ENCODE measurements at regions not wholly inside any gene's neighbourhood (a gene's known extent, or its start where the extent isn't known, plus 50 kb on each side); places are given as distances from the start of the nearest gene placed in this dataset.
"Not testable (repeated sequence)": the region's sequence is repeated elsewhere in the genome, so short reads cannot be mapped to it uniquely, and the experiment has no call there.

DNA sequence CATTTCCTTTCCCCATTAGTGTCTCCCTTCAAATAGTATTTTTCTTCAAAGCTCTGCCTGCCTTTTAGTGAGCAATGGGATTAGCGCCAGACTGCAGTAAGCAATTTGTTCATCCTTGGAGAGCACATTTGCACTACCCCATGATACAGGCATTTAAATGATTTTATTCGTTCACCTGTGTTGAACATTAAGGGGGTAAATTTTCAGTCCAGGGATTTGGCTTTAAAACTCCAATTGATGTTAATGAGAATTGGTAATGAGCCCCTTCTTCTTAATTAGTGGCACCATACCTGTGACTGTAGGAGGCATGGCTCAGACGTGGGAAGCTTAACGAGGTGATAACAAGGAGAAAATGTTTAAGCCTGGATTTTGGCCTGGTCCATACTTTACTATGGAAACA lies 161.4 kb upstream of the NANOGP8 start:
- DNase-seq (ENCODE audit: low spot score) = no peak
- intact Hi-C loops (cut with DNase I) = no loop called here
- TF ChIP-seq POLR2AphosphoS5 (IDR thresholded peaks at IDR 0.05) = no peak
- TF ChIP-seq, protein P1, sequence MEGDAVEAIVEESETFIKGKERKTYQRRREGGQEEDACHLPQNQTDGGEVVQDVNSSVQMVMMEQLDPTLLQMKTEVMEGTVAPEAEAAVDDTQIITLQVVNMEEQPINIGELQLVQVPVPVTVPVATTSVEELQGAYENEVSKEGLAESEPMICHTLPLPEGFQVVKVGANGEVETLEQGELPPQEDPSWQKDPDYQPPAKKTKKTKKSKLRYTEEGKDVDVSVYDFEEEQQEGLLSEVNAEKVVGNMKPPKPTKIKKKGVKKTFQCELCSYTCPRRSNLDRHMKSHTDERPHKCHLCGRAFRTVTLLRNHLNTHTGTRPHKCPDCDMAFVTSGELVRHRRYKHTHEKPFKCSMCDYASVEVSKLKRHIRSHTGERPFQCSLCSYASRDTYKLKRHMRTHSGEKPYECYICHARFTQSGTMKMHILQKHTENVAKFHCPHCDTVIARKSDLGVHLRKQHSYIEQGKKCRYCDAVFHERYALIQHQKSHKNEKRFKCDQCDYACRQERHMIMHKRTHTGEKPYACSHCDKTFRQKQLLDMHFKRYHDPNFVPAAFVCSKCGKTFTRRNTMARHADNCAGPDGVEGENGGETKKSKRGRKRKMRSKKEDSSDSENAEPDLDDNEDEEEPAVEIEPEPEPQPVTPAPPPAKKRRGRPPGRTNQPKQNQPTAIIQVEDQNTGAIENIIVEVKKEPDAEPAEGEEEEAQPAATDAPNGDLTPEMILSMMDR (IDR thresholded peaks at IDR 0.05) = no peak
- no peak for TF ChIP-seq POLR2A (IDR thresholded peaks at IDR 0.05)
- Histone ChIP-seq H3K9me3 (no peaks in the 10 kb centered on the region), H3K4me1 (replicated peaks) (no peaks in the 10 kb centered on the region), H3K27ac (no peak overlapping the region), H3K36me3 (no peaks in the 10 kb centered on the region), H3K4me3 (no peak overlapping the region), H3K27me3 (replicated peaks; ENCODE audit: insufficient read depth) (no peaks in the 10 kb centered on the region)
- WGBS = 87% methylated on average over 4 of the region's 4 CpGs

DNA sequence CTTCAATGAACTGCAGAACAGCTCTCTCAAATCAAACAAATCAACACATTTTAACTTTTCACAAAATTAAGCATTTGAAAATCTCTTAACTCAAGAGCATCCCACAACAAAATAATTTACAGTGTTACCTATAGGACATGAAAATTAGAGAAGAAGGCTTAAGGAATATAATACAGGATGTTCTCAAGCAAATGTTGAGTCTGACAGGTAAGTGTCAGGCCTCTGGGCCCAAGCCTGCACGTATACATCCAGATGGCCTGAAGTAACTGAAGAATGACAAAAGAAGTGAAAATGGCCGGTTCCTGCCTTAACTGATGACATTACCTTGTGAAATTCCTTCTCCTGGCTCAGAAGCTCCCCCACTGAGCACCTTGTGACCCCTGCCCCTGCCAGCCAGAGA lies 160.6 kb upstream of the NANOGP8 start:
- H3K36me3 ChIP-seq; H3K27ac ChIP-seq; H3K4me1 ChIP-seq (replicated peaks); H3K4me3 ChIP-seq; H3K9me3 ChIP-seq; DNase-seq (ENCODE audit: low spot score); H3K27me3 ChIP-seq (replicated peaks; ENCODE audit: insufficient read depth); intact Hi-C loops (cut with DNase I): not testable (repeated sequence)
- WGBS = 81% methylated on average over 2 of the region's 2 CpGs

DNA sequence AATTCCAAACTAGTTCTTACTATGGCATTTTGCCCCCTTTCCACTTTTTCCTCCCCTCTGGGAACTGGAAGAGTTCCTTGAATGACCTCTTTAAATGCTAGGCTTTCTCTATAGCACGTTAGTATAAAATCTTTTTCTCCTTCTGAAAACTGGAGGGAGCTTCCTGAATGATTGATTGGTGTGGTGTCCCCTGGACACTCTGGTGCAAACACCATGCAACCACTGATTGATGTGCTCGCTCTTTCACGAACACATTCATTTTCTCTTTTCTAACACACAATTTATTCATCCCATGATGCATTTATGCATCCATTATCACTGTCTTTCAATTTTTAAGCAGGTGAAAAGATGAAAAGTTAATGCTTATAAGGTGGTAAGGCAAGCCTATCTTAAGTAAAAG lies 159.1 kb upstream of the NANOGP8 start:
- intact Hi-C loops (cut with DNase I) = no loop called here
- 94% methylated on average over 3 of the region's 3 CpGs for WGBS
- Histone ChIP-seq H3K27me3 (replicated peaks; ENCODE audit: insufficient read depth) (no peaks in the 10 kb centered on the region), H3K9me3 (no peaks in the 10 kb centered on the region), H3K4me3 (no peak overlapping the region), H3K36me3 (no peaks in the 10 kb centered on the region), H3K4me1 (replicated peaks) (no peaks in the 10 kb centered on the region), H3K27ac (no peak overlapping the region)
- DNase-seq (ENCODE audit: low spot score) = no peak
- TF ChIP-seq POLR2AphosphoS5 (IDR thresholded peaks at IDR 0.05) (no peak), POLR2A (IDR thresholded peaks at IDR 0.05) (no peak)
- TF ChIP-seq, protein P1 (IDR thresholded peaks at IDR 0.05) = no peak

DNA sequence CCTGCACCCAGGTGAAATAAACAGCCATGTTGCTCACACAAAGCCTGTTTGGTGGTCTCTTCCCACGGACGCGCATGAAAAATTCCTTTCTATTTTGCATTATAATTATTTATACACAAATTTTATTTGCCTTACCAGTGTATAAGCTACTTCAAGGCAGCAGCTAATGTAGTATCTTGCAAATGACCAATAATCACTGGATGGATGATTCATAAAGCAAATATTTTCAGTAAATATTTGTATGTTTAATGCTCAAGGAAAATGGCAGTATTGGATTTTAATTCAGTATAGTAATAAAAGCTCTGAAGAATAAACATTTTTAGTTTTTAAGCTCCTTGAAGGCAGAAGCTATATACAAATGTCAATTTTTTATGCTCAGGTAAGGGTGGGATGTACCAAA lies 158.7 kb upstream of the NANOGP8 start:
- WGBS = 99% methylated on average over 3 of the region's 3 CpGs
- Histone ChIP-seq H3K27me3 (replicated peaks; ENCODE audit: insufficient read depth) (no peaks in the 10 kb centered on the region), H3K36me3 (no peaks in the 10 kb centered on the region), H3K9me3 (no peaks in the 10 kb centered on the region), H3K4me3 (no peak overlapping the region), H3K27ac (no peak overlapping the region), H3K4me1 (replicated peaks) (no peaks in the 10 kb centered on the region)
- intact Hi-C loops (cut with DNase I) = no loop called here
- TF ChIP-seq POLR2A (IDR thresholded peaks at IDR 0.05) (no peak), POLR2AphosphoS5 (IDR thresholded peaks at IDR 0.05) (no peak)
- TF ChIP-seq, protein P1 (IDR thresholded peaks at IDR 0.05) = no peak
- no peak for DNase-seq (ENCODE audit: low spot score)

DNA sequence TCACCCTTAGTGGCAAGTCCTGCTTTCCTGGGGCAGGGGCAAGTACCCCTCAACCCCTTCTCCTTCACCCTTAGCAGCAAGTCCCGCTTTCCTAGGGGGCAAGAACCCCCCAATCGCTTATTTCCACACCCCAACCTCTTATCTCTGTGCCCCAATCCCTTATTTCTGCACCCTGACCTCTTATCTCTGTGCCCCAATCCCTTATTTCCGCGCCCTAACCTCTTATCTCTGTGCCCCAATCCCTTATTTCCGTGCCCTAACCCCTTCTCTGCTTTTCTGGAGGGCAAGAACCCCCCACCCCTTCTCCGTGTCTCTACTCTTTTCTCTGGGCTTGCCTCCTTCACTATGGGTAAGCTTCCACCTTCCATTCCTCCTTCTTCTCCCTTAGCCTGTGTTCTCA lies 154.6 kb upstream of the NANOGP8 start:
- intact Hi-C loops (cut with DNase I); H3K36me3 ChIP-seq; H3K4me3 ChIP-seq; H3K27ac ChIP-seq; H3K4me1 ChIP-seq (replicated peaks); H3K27me3 ChIP-seq (replicated peaks; ENCODE audit: insufficient read depth); H3K9me3 ChIP-seq; DNase-seq (ENCODE audit: low spot score): not testable (repeated sequence)
- WGBS = 92% methylated on average over 6 of the region's 6 CpGs

DNA sequence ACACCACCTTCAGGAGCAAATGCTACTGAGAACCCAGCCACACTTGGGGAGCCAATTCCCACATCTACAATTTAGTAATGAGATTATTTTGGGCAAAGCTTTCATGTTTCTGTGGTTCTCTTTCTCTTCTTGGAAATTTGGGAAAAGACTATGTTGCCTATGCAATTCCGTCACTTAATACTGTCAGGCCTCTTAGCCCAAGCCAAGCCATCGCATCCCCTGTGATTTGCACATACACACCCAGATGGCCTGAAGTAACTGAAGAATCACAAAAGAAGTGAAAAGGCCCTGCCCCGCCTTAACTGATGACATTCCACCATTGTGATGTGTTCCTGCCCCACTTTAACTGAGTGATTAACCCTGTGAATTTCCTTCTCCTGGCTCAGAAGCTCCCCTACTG lies 153.4 kb upstream of the NANOGP8 start:
- H3K27ac ChIP-seq; intact Hi-C loops (cut with DNase I): not testable (repeated sequence)
- WGBS = 95% methylated on average over 3 of the region's 3 CpGs

DNA sequence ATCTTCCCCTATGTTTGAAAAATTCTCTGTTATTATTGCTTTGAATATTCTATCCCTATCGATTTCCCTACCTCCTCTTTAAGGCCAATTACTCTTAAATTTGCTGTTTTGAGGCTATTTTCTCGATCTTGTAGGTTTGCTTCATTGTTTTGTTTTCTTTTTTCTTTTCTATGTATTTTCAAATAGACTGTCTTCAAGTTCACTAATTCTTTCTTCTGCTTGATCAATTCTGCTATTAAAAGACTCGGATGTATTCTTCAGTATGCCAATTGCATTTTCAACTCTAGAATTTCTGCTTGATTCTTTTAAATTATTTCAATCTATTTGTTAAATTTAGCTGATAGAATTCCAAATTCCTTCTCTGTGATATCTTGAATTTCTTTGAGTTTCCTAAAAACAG lies 144.0 kb upstream of the NANOGP8 start:
- intact Hi-C loops (cut with DNase I) = no loop called here
- no peak for DNase-seq (ENCODE audit: low spot score)
- Histone ChIP-seq H3K27ac (no peak overlapping the region), H3K4me3 (no peak overlapping the region), H3K36me3 (no peaks in the 10 kb centered on the region), H3K4me1 (replicated peaks) (no peaks in the 10 kb centered on the region), H3K27me3 (replicated peaks; ENCODE audit: insufficient read depth) (no peaks in the 10 kb centered on the region), H3K9me3 (no peaks in the 10 kb centered on the region)
- no peak for TF ChIP-seq POLR2A (IDR thresholded peaks at IDR 0.05)
- 94% methylated on average over 3 of the region's 3 CpGs for whole genome bisulfite sequencing

More for the DNA sequence above, 153.4 kb upstream of the NANOGP8 start:
- not testable (repeated sequence) for H3K9me3 ChIP-seq; H3K4me1 ChIP-seq (replicated peaks); H3K36me3 ChIP-seq; H3K27me3 ChIP-seq (replicated peaks; ENCODE audit: insufficient read depth); H3K4me3 ChIP-seq; DNase-seq (ENCODE audit: low spot score)

All from prostate gland (tissue), 2 donors.